ENCODE measurements at regions not wholly inside any gene's neighbourhood (a gene's known extent, or its start where the extent isn't known, plus 50 kb on each side); places are given as distances from the start of the nearest gene placed in this dataset.
"Not testable (repeated sequence)": the region's sequence is repeated elsewhere in the genome, so short reads cannot be mapped to it uniquely, and the experiment has no call there.

DNA sequence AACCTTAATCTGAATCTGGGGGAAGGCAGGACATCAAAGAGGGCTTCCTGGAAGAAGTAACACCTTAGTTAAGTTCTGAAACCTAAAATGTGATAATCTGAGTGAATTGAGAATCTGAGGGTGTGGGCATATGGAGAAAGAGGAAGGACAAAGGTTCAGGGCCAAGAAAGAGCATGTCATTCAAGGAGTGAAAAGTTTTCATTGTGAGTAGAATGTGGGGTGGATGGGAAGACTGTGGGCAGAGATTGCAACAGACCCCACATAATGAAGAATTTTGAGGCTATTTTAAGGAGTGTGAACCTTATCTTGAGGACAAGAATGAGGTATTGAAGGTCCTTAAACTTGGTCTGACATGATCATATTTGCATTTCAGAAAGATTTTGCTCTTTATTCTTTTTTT lies 227.2 kb downstream of the PTGER3 start:
- no peaks in the 10 kb centered on the region for H3K4me1 Mint-ChIP-seq (ENCODE audit: low read depth)
- H3K27ac Mint-ChIP-seq = no peak overlapping the region
- no peak overlapping the region for H3K4me3 Mint-ChIP-seq
- no peaks in the 10 kb centered on the region for H3K9me3 Mint-ChIP-seq
- DNase-seq = no peak
- intact Hi-C loops (cut with micrococcal nuclease) = no loop called here
- no peaks in the 10 kb centered on the region for H3K36me3 Mint-ChIP-seq
- CTCF ChIA-PET = no interaction called here
- POLR2A ChIA-PET = no interaction called here
- no peaks in the 10 kb centered on the region for H3K27me3 Mint-ChIP-seq

DNA sequence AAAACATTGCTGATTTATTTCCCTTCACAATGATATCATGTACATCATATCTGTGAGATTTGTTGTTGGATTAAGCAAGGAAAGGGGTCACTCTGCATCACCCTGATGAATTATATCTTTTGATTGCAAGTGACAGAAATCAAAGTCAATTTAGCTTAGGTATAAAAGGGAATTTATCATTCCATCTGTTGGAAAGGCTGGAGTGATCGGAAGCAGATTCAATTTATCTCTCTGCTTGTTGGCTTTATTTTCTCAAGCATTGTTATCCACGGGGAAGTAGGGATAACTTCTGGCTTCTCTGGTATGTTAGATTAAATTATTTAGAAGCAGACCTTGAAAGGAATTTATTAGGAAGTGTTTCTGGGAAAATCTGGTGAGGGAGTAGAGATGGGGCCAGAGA lies 226.6 kb downstream of the PTGER3 start:
- H3K4me1 Mint-ChIP-seq (ENCODE audit: low read depth) = no peaks in the 10 kb centered on the region
- H3K36me3 Mint-ChIP-seq = no peaks in the 10 kb centered on the region
- no peak overlapping the region for H3K27ac Mint-ChIP-seq
- H3K27me3 Mint-ChIP-seq = no peaks in the 10 kb centered on the region
- H3K9me3 Mint-ChIP-seq = no peaks in the 10 kb centered on the region
- H3K4me3 Mint-ChIP-seq = no peak overlapping the region
- ChIA-PET POLR2A (no interaction called here), CTCF (no interaction called here)
- DNase-seq = no peak
- intact Hi-C loops (cut with micrococcal nuclease) = no loop called here

DNA sequence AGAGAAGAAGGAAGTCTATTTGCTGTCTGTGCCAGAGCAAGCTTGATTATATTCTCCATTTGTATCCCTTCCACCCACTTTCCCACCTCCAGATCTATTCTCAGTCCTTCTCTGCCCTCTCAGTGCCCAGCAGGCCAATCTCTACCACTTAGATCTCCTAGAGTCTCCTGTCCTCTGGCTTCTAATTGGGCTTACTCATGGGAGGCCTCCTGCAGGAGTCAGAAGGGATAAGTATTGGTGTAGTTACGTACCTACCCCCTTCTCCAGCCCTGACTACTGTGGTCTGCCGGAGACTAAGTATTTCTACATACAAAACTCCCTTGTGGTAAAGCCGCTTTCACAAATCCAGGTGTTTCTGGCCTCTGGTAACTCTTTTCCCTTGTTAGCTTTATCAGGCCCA lies 221.2 kb downstream of the PTGER3 start:
- no peaks in the 10 kb centered on the region for H3K36me3 Mint-ChIP-seq
- no peak overlapping the region for H3K27ac Mint-ChIP-seq
- no peak for DNase-seq
- ChIA-PET POLR2A (no interaction called here), CTCF (no interaction called here)
- no peaks in the 10 kb centered on the region for H3K4me1 Mint-ChIP-seq (ENCODE audit: low read depth)
- H3K4me3 Mint-ChIP-seq = no peak overlapping the region
- H3K27me3 Mint-ChIP-seq = no peaks in the 10 kb centered on the region
- intact Hi-C loops (cut with micrococcal nuclease) = no loop called here
- H3K9me3 Mint-ChIP-seq = peaks cover 4% of the 10 kb centered on the region

DNA sequence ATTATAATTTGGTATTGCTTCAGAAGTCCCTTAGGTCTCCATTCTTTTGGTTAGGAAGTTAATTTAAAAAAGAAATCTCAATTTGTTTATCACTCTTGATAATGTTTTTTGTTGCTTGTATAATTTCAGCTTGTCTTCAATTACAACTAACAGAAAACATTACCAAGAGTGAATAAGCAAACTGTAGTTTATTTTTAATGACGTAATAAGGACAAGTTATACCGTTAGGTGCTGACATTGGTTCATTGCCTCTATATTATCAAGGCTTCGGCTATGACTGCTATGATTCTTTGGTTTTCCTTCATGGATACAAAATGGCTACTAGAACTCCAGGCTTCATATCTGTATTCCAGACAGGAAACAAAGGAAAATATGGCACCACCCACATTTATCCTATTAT lies 220.6 kb downstream of the PTGER3 start:
- Mint-ChIP-seq H3K4me1 (ENCODE audit: low read depth) (no peaks in the 10 kb centered on the region), H3K27ac (no peak overlapping the region), H3K9me3 (peaks cover 4% of the 10 kb centered on the region), H3K27me3 (no peaks in the 10 kb centered on the region), H3K4me3 (no peak overlapping the region), H3K36me3 (no peaks in the 10 kb centered on the region)
- CTCF ChIA-PET = no interaction called here
- no peak for DNase-seq
- POLR2A ChIA-PET = no interaction called here
- intact Hi-C loops (cut with micrococcal nuclease) = no loop called here

DNA sequence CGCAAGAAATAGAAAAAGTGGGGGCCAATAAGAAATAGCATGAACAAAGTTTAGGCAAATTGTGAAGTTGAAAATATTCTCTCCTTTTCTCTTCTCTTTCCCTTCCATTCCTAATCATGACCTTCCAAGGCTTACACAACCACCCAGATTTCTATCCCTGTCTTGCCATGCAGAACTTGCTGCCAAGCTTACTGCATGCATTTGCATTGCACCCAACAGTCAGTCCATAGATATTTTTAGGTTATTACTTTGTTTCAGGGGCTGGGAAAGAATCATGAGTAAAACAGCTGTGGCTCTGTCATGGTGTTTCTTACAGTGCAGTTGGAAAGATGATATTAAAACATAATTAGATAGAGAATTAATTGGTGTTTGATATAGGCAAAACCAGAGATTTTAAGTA lies 219.4 kb downstream of the PTGER3 start:
- no peak overlapping the region for H3K4me3 Mint-ChIP-seq
- POLR2A ChIA-PET = no interaction called here
- H3K4me1 Mint-ChIP-seq (ENCODE audit: low read depth) = no peaks in the 10 kb centered on the region

DNA sequence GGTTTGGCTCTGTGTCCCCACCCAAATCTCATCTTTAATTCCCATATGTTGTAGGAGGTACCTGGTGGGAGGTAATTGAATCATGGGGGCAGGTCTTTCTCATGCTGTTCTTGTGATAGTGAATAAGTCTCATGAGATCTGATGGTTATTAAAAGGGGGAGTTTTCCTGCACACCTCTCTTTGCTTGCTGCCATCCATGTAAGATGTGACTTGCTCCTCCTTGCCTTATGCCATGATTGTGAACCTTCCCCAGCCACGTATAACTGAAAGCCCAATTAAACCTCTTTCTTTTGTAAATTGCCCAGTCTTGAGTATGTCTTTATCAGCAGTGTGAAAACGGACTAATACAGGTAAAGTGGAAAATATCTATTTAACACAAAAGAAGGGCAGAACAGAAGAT lies 213.3 kb downstream of the PTGER3 start:
- H3K4me1 Mint-ChIP-seq (ENCODE audit: low read depth); CTCF ChIA-PET; H3K27ac Mint-ChIP-seq; POLR2A ChIA-PET; H3K9me3 Mint-ChIP-seq; intact Hi-C loops (cut with micrococcal nuclease); H3K4me3 Mint-ChIP-seq; H3K36me3 Mint-ChIP-seq; DNase-seq; H3K27me3 Mint-ChIP-seq: not testable (repeated sequence)

More for the DNA sequence above, 219.4 kb downstream of the PTGER3 start:
- no peak for DNase-seq
- intact Hi-C loops (cut with micrococcal nuclease) = no loop called here
- no peaks in the 10 kb centered on the region for H3K27me3 Mint-ChIP-seq
- H3K27ac Mint-ChIP-seq = no peak overlapping the region
- H3K9me3 Mint-ChIP-seq = peaks cover 4% of the 10 kb centered on the region
- no peaks in the 10 kb centered on the region for H3K36me3 Mint-ChIP-seq
- CTCF ChIA-PET = no interaction called here

DNA sequence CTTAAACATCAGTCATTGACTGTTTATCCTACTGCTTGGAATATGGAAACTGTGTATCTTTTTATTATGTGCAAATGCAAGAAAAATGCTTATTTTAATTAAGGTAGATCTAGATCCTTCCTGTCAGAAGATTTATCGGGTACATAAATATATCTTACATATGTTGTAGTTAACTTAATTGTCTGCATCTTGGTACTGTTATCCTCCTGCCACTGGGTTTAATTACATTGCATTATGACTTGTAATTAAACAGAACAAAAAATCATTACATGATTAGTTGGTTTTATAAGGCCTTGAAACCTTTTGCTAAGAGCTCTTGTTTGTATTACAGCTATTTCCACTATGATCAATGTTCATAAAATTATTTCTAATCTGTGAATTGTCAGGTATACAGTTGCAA lies 211.2 kb downstream of the PTGER3 start:
- CTCF ChIA-PET = no interaction called here

DNA sequence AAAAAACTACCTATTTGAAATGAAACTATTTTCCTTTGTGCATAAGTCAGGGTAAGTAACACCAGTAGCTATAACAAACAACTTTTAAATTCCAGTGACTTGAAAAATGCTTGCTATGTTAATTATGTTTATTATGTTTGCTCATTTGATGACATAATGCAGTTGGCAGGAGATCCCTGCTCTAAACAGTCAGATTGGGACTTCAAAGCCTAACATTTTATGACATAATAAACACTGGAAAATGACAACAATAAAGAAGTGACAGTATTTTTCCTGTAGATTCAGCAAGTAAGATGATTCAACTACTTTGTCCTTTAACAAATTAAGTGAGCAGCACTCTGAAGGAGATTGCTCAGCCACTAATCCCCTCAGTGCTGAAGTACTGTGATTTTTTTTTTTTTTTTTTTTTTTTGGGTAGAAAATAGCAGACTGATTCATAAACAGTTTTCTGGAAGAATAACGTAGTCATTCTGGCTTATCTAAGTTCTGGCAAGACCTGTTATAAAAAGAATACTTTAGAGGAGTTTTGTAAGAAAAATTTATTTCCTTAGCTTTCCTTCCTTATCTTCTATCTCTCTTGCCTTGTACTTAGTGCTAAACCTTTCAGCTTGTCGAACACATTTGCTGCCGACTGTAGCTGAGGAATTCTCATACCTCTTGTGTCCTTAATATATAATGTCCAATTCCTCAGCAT lies 207.2 kb downstream of the PTGER3 start:
- DNase-seq = no peak
- H3K27ac Mint-ChIP-seq = no peak overlapping the region
- POLR2A ChIA-PET = no interaction called here
- H3K4me3 Mint-ChIP-seq = no peak overlapping the region
- H3K27me3 Mint-ChIP-seq = no peaks in the 10 kb centered on the region
- no peaks in the 10 kb centered on the region for H3K4me1 Mint-ChIP-seq (ENCODE audit: low read depth)
- intact Hi-C loops (cut with micrococcal nuclease) = no loop called here
- CTCF ChIA-PET = no interaction called here
- H3K36me3 Mint-ChIP-seq = no peaks in the 10 kb centered on the region
- peaks cover 2% of the 10 kb centered on the region for H3K9me3 Mint-ChIP-seq

More for the DNA sequence above, 211.2 kb downstream of the PTGER3 start:
- Mint-ChIP-seq H3K27me3 (no peaks in the 10 kb centered on the region), H3K27ac (no peak overlapping the region), H3K9me3 (peaks cover 2% of the 10 kb centered on the region), H3K4me1 (ENCODE audit: low read depth) (no peaks in the 10 kb centered on the region), H3K4me3 (no peak overlapping the region), H3K36me3 (no peaks in the 10 kb centered on the region)
- DNase-seq = no peak
- POLR2A ChIA-PET = interaction anchor here (0.6 kb wide), 1 partner anchor 398 kb away, joined by 5 read pairs; no protein-coding TSS in a partner anchor
- intact Hi-C loops (cut with micrococcal nuclease) = no loop called here

DNA sequence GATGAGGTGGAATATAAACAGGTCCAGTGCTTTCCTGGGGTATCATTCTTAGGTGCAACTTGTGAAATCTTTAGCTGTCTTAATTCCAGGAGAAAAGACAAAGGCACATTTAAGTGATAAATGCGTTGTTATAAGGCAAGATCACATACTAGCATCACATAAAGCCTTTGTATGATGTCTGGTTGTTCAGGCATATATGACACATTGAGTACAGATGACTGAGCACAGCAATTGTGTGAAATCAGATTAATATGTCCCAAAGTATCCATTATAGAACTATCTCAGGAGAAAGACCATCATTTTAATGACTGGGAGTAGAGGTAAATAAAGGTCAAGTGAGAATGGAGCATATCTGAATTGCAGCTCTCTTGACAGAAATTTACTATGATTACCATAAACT lies 205.1 kb downstream of the PTGER3 start:
- intact Hi-C loops (cut with micrococcal nuclease) = no loop called here
- Mint-ChIP-seq H3K27ac (no peak overlapping the region), H3K4me1 (ENCODE audit: low read depth) (no peaks in the 10 kb centered on the region), H3K36me3 (no peaks in the 10 kb centered on the region), H3K4me3 (no peak overlapping the region), H3K9me3 (peaks cover 2% of the 10 kb centered on the region), H3K27me3 (no peaks in the 10 kb centered on the region)
- CTCF ChIA-PET = no interaction called here
- DNase-seq = no peak
- POLR2A ChIA-PET = no interaction called here

DNA sequence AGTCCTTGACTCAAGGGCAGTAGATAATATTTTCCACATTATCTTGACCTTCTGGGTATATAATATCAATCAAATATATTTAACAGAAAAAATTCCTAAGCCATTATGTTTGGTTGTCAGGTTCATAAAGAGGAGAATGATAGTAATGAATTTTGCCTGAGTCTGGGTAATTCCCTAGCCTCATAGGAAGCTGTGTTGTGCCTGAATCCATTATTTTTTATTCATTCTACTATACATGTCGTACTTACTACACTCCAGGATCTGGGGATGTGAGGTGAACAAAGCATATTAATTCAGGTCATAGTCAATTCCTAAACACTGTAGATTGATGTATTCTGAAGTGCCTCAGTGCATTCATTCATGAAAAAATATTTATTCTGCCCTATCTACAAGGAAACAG lies 204.2 kb downstream of the PTGER3 start:
- Mint-ChIP-seq H3K36me3 (no peaks in the 10 kb centered on the region), H3K27me3 (no peaks in the 10 kb centered on the region), H3K27ac (no peak overlapping the region), H3K4me1 (ENCODE audit: low read depth) (no peaks in the 10 kb centered on the region), H3K9me3 (no peaks in the 10 kb centered on the region), H3K4me3 (no peak overlapping the region)
- no peak for DNase-seq
- ChIA-PET POLR2A (no interaction called here), CTCF (no interaction called here)
- intact Hi-C loops (cut with micrococcal nuclease) = no loop called here

DNA sequence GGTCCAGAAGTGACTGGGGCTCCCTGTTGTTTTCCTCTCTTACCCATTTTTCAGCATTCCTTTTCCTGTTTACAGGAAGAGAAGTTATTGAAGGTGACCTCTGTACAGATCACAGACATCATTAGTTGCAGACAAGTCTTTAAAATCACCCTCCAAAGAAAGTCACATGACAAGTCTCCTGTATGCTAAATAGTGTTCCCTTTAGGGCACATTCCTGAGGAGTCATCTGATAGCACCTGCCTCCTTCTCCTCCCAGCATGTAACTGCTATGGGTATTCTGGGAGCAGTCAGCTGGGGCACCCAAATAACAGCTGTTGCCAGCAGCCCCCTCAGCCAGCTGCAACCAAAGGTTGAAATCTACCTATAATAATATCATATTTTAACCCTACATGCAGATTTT lies 200.6 kb downstream of the PTGER3 start:
- Mint-ChIP-seq H3K4me3 (no peak overlapping the region), H3K9me3 (peaks cover 2% of the 10 kb centered on the region), H3K27me3 (no peaks in the 10 kb centered on the region), H3K36me3 (no peaks in the 10 kb centered on the region), H3K4me1 (ENCODE audit: low read depth) (no peaks in the 10 kb centered on the region), H3K27ac (no peak overlapping the region)
- intact Hi-C loops (cut with micrococcal nuclease) = no loop called here
- ChIA-PET POLR2A (no interaction called here), CTCF (no interaction called here)
- no peak for DNase-seq

DNA sequence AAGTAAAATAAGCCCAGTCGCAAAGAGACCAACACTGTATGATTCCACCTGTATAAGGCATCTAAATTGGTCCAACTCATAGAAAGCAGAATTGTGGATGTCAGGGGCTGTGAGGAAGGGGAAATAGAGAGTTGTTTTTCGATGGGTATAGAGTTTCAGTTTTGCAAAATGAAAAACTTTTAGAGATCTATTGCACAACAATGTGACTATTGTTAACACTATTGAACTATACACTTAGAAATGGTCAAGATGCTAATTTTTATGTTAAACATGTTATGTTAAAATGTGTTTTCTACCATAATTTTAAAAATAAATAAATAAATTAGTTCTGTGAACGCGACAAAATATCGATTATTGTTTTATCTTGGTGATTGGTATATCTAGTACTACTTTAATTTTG lies 192.4 kb downstream of the PTGER3 start:
- Mint-ChIP-seq H3K9me3 (peaks cover 2% of the 10 kb centered on the region), H3K27me3 (no peaks in the 10 kb centered on the region), H3K36me3 (no peaks in the 10 kb centered on the region), H3K4me3 (no peak overlapping the region), H3K4me1 (ENCODE audit: low read depth) (no peaks in the 10 kb centered on the region), H3K27ac (no peak overlapping the region)
- DNase-seq = no peak
- ChIA-PET CTCF (no interaction called here), POLR2A (no interaction called here)
- intact Hi-C loops (cut with micrococcal nuclease) = no loop called here

DNA sequence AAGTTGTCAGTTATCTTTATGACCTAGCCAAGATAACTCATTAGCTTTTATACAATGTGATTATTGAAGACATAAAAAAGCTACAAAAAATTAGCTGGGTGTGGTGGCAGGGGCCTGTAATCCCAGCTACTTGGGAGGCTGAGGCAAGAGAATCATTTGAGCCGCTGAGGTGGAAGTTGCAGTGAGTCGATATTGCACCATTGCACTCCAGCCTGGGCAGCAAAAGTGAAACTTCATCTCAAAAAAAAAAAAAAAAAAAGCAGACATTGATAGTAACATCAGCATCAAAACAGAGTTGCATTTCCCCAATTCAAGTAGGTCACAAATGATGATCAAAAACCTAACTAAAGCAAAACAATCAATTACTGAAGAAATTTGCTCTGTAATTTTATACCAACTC lies 191.4 kb downstream of the PTGER3 start:
- ChIA-PET CTCF (no interaction called here), POLR2A (no interaction called here)
- no peak overlapping the region for H3K27ac Mint-ChIP-seq
- intact Hi-C loops (cut with micrococcal nuclease) = no loop called here
- H3K36me3 Mint-ChIP-seq = no peaks in the 10 kb centered on the region
- H3K4me1 Mint-ChIP-seq (ENCODE audit: low read depth) = no peaks in the 10 kb centered on the region
- no peak for DNase-seq
- no peak overlapping the region for H3K4me3 Mint-ChIP-seq
- H3K9me3 Mint-ChIP-seq = peaks cover 2% of the 10 kb centered on the region
- no peaks in the 10 kb centered on the region for H3K27me3 Mint-ChIP-seq

DNA sequence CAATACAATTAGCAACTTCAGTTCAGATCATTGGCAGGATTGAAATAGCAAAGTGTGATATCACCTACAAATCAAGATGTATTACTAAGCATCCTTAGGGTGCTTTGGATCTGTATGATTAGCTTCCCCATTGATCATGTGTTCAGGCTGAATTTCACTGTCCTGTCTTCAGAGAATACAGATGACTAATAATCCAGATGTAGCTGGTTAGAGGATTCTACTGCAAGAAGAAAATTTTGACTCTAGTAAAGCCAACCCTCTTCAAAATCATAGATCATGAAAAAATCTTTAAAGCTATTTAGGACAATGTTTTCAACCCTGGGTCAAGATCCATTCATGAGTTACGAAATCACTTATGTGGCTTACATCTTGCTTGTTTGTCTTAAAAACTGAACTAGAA lies 184.4 kb downstream of the PTGER3 start:
- CTCF ChIA-PET = no interaction called here
- Mint-ChIP-seq H3K9me3 (no peaks in the 10 kb centered on the region), H3K27ac (no peak overlapping the region), H3K4me1 (ENCODE audit: low read depth) (no peaks in the 10 kb centered on the region), H3K4me3 (no peak overlapping the region), H3K36me3 (no peaks in the 10 kb centered on the region), H3K27me3 (no peaks in the 10 kb centered on the region)
- DNase-seq = no peak
- POLR2A ChIA-PET = no interaction called here
- intact Hi-C loops (cut with micrococcal nuclease) = no loop called here

Measured in activated CD4-positive, alpha-beta memory T cell treated with anti-CD3 and anti-CD28 coated beads for 36 hours (primary cell).